SK-N-SH treated with all-trans-retinoic acid at 6 μM for 48 hours (cell line): ENCODE measurements at regions not wholly inside any gene's neighbourhood (a gene's known extent, or its start where the extent isn't known, plus 50 kb on each side); places are given as distances from the start of the nearest gene placed in this dataset.
A peak's percentile ranks its signal among the peaks of the same experiment; 100 is the strongest.

Experiments
- ATAC-seq: fragments of 200-7000 bp; cut with Tn5 transposase; 3 replicates; pipeline ENCODE4 v1.9.1; 2020; ENCODE audit warnings: mild to moderate bottlenecking, moderate library complexity
- ARNTL ChIP-seq: fragments of 450-650 bp; formaldehyde crosslinking; IDR thresholded peaks from 2 replicates; pipeline ENCODE4 v1.5.0; 2020; ENCODE audit warnings: low read depth, mild to moderate bottlenecking, moderate library complexity, borderline replicate concordance
- BACH2 ChIP-seq: fragments of 250-450 bp; sonication (Bioruptor Pico); IDR thresholded peaks from 2 replicates; pipeline ENCODE4 v1.9.0; 2021; ENCODE audit warnings: mild to moderate bottlenecking, borderline replicate concordance
- CSDC2 ChIP-seq: fragments of 250-450 bp; sonication (Bioruptor Pico); IDR thresholded peaks from 2 replicates; pipeline ENCODE4 v1.5.0; 2020; ENCODE audit warnings: mild to moderate bottlenecking, moderate library complexity
- ESRRG ChIP-seq: fragments of 250-450 bp; sonication (Bioruptor Pico); IDR thresholded peaks from 2 replicates; pipeline ENCODE4 v1.6.1; 2021; ENCODE audit warnings: mild to moderate bottlenecking
- GLIS3 ChIP-seq: fragments of 250-450 bp; sonication (Bioruptor Pico); IDR thresholded peaks from 2 replicates; pipeline ENCODE4 v1.5.0; 2020; ENCODE audit warnings: mild to moderate bottlenecking, moderate library complexity
- OSR1 ChIP-seq: fragments of 250-450 bp; sonication (Bioruptor Pico); IDR thresholded peaks from 2 replicates; pipeline ENCODE4 v1.8.0; 2022; ENCODE audit warnings: moderate library complexity, mild to moderate bottlenecking, inconsistent platforms
- PPARA ChIP-seq: fragments of 250-450 bp; sonication (Bioruptor Pico); IDR thresholded peaks from 2 replicates; pipeline ENCODE4 v1.5.0; 2020; ENCODE audit warnings: mild to moderate bottlenecking, borderline replicate concordance
- RARB ChIP-seq: fragments of 250-450 bp; sonication (Bioruptor Pico); IDR thresholded peaks from 2 replicates; pipeline ENCODE4 v1.8.0; 2021; ENCODE audit warnings: mild to moderate bottlenecking, moderate library complexity
- SNAI2 ChIP-seq: fragments of 250-450 bp; sonication (Bioruptor Pico); IDR thresholded peaks from 2 replicates; pipeline ENCODE4 v1.5.0; 2020; ENCODE audit warnings: mild to moderate bottlenecking, moderate library complexity
- TOX ChIP-seq: fragments of 250-450 bp; sonication (Bioruptor Pico); IDR thresholded peaks from 2 replicates; pipeline ENCODE4 v1.8.0; 2021; ENCODE audit warnings: mild to moderate bottlenecking, moderate library complexity, borderline replicate concordance
- ZC3H10 ChIP-seq: fragments of 250-450 bp; sonication (Bioruptor Pico); IDR thresholded peaks from 2 replicates; pipeline ENCODE4 v1.5.1; 2021; ENCODE audit warnings: mild to moderate bottlenecking, moderate library complexity
- ZFP3 ChIP-seq: fragments of 250-450 bp; sonication (Bioruptor Pico); IDR thresholded peaks from 2 replicates; pipeline ENCODE4 v1.5.0; 2020; ENCODE audit warnings: mild to moderate bottlenecking, moderate library complexity
- ZFP30 ChIP-seq: fragments of 450-650 bp; formaldehyde crosslinking; IDR thresholded peaks from 2 replicates; pipeline ENCODE4 v1.5.0; 2022; ENCODE audit warnings: mild to moderate bottlenecking, moderate library complexity
- ZNF565 ChIP-seq: fragments of 450-650 bp; formaldehyde crosslinking; conservative IDR thresholded peaks from 2 replicates; pipeline ENCODE4 v1.5.0; 2020; ENCODE audit warnings: low read depth, mild to moderate bottlenecking, moderate library complexity
- ZNF70 ChIP-seq: fragments of 450-650 bp; formaldehyde crosslinking; IDR thresholded peaks from 2 replicates; pipeline ENCODE4 v1.5.0; 2020; ENCODE audit warnings: mild to moderate bottlenecking, moderate library complexity
- ZNF8 ChIP-seq: fragments of 450-650 bp; formaldehyde crosslinking; IDR thresholded peaks from 2 replicates; pipeline ENCODE4 v1.5.0; 2020; ENCODE audit warnings: mild to moderate bottlenecking, moderate library complexity
- TF ChIP-seq, protein P1 (sequence below): fragments of 250-450 bp; sonication (Bioruptor Pico); IDR thresholded peaks from 2 replicates; pipeline ENCODE4 v1.5.1; 2020; ENCODE audit warnings: low read depth, mild to moderate bottlenecking, moderate library complexity
- TF ChIP-seq, protein P2 (sequence below): fragments of 250-450 bp; sonication (Bioruptor Pico); IDR thresholded peaks from 2 replicates; pipeline ENCODE4 v1.8.0; 2021; ENCODE audit warnings: low read depth, mild to moderate bottlenecking, moderate library complexity, borderline replicate concordance
- TF ChIP-seq, protein P3 (sequence below): fragments of 250-450 bp; sonication (Bioruptor Pico); IDR thresholded peaks from 2 replicates; pipeline ENCODE4 v1.5.0; 2020; ENCODE audit warnings: mild to moderate bottlenecking, moderate library complexity
- TF ChIP-seq, protein P4 (sequence below): fragments of 250-450 bp; sonication (Bioruptor Pico); IDR thresholded peaks from 2 replicates; pipeline ENCODE4 v1.5.1; 2021; ENCODE audit warnings: mild to moderate bottlenecking, moderate library complexity

DNA sequence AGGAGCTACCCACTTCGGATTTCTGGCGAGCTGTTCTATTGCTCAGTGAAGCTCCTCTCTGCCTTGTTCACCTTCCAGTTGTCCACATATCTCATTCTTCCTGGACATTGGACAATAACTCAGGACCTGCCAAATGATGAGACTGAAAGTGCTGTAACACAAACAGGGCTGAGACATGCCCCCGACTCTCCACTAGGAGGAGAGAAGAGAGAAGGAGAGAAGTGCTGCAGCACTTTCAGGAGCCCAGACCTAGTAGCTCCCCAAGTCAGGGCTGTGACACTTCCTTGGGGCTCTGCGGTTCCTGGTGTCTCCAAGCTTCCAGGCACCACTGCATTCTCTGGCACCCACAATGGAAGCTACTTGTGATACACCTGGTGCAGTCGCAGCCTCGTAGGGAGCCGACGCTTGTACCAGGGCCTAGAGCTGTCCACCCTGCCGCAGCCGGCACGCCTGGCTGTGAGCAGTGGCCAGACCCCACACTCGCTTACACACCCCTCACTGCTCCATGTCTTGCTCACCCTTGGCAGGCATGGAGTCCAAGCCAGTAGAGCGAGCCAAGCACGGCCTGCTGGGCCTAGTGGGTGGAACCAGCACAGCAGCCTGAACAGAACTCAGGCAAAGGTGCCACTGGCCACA lies 234.9 kb downstream of the TECRL start:
- ATAC-seq: no peak
- TF ChIP-seq ZFP3 (no peak), ZC3H10 (CRISPR knock-in tag) (no peak)

DNA sequence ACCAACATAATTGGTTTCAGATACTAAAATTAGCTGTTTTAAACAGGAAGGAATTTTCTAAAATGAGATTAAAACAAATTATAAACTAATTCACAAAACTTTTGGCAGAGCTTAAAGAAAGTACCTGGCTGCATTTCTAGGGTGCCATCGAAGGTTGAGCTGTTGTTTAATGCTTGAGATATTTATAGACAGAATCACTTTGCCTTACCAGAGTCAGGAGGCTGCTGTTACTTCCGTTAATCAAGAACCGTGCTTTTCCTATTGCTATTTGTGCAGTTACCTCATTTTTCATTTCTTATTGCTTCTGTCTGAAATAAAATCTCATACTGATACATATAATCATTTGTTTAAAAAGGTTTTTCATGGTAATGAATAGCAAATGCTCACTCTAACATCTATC lies 242.9 kb downstream of the TECRL start:
- TF ChIP-seq ZC3H10 (CRISPR knock-in tag) (no peak), ESRRG (CRISPR knock-in tag) (no peak), CSDC2 (CRISPR knock-in tag) (no peak), ZFP30 (CRISPR knock-in tag) (no peak), TOX (no peak), BACH2 (CRISPR knock-in tag) (no peak), ZFP3 (no peak), SNAI2 (CRISPR knock-in tag) (no peak), PPARA (CRISPR knock-in tag) (no peak)
- TF ChIP-seq, protein P1, sequence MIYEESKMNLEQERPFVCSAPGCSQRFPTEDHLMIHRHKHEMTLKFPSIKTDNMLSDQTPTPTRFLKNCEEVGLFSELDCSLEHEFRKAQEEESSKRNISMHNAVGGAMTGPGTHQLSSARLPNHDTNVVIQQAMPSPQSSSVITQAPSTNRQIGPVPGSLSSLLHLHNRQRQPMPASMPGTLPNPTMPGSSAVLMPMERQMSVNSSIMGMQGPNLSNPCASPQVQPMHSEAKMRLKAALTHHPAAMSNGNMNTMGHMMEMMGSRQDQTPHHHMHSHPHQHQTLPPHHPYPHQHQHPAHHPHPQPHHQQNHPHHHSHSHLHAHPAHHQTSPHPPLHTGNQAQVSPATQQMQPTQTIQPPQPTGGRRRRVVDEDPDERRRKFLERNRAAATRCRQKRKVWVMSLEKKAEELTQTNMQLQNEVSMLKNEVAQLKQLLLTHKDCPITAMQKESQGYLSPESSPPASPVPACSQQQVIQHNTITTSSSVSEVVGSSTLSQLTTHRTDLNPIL: no peak
- TF ChIP-seq, protein P2, sequence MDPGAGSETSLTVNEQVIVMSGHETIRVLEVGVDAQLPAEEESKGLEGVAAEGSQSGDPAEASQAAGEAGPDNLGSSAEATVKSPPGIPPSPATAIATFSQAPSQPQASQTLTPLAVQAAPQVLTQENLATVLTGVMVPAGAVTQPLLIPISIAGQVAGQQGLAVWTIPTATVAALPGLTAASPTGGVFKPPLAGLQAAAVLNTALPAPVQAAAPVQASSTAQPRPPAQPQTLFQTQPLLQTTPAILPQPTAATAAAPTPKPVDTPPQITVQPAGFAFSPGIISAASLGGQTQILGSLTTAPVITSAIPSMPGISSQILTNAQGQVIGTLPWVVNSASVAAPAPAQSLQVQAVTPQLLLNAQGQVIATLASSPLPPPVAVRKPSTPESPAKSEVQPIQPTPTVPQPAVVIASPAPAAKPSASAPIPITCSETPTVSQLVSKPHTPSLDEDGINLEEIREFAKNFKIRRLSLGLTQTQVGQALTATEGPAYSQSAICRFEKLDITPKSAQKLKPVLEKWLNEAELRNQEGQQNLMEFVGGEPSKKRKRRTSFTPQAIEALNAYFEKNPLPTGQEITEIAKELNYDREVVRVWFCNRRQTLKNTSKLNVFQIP (CRISPR knock-in tag): no peak
- TF ChIP-seq, protein P3, sequence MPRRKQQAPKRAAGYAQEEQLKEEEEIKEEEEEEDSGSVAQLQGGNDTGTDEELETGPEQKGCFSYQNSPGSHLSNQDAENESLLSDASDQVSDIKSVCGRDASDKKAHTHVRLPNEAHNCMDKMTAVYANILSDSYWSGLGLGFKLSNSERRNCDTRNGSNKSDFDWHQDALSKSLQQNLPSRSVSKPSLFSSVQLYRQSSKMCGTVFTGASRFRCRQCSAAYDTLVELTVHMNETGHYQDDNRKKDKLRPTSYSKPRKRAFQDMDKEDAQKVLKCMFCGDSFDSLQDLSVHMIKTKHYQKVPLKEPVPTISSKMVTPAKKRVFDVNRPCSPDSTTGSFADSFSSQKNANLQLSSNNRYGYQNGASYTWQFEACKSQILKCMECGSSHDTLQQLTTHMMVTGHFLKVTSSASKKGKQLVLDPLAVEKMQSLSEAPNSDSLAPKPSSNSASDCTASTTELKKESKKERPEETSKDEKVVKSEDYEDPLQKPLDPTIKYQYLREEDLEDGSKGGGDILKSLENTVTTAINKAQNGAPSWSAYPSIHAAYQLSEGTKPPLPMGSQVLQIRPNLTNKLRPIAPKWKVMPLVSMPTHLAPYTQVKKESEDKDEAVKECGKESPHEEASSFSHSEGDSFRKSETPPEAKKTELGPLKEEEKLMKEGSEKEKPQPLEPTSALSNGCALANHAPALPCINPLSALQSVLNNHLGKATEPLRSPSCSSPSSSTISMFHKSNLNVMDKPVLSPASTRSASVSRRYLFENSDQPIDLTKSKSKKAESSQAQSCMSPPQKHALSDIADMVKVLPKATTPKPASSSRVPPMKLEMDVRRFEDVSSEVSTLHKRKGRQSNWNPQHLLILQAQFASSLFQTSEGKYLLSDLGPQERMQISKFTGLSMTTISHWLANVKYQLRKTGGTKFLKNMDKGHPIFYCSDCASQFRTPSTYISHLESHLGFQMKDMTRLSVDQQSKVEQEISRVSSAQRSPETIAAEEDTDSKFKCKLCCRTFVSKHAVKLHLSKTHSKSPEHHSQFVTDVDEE (CRISPR knock-in tag): no peak
- TF ChIP-seq, protein P4, sequence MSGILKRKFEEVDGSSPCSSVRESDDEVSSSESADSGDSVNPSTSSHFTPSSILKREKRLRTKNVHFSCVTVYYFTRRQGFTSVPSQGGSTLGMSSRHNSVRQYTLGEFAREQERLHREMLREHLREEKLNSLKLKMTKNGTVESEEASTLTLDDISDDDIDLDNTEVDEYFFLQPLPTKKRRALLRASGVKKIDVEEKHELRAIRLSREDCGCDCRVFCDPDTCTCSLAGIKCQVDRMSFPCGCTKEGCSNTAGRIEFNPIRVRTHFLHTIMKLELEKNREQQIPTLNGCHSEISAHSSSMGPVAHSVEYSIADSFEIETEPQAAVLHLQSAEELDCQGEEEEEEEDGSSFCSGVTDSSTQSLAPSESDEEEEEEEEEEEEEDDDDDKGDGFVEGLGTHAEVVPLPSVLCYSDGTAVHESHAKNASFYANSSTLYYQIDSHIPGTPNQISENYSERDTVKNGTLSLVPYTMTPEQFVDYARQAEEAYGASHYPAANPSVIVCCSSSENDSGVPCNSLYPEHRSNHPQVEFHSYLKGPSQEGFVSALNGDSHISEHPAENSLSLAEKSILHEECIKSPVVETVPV (CRISPR knock-in tag): no peak
- TF ChIP-seq, all 23 proteins: peak for 0
- ATAC-seq: no peak

DNA sequence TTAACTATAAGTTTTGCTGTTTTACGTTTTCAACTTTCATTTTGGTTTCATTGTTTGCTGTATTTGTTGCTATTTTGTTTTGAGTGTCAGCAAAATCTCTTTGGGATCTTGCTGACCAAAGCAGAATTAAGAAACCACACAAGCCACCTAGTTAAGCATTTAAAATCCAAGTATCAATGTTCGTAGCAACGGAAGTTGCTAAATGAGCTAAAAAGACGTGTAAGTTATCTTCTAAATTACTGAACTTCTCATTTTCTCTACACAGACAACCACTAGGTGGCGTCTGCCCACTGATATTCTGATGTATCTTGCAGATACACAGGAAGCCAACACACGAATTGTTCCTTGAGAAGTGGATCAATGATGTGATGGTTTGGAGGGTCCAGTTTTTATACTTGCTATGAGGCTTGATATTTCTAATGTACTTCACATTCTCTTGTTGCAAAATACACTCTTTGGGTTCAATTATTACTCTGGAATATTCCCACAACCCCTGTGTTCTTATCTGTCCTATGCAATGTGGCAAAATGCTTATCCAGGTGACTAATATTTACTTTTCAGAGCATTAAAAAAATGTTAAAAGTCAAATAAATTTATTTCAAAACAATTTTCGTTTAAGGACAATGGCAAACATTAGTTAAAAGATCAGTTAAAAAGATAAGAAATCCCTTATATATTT lies 250.5 kb downstream of the TECRL start:
- ATAC-seq: peak; percentile 69
- TF ChIP-seq ARNTL (CRISPR knock-in tag): no peak
- TF ChIP-seq, protein P3 (CRISPR knock-in tag): no peak
- TF ChIP-seq OSR1: no peak
- no peak for TF ChIP-seq CSDC2 (CRISPR knock-in tag)
- TF ChIP-seq RARB (CRISPR knock-in tag): no peak
- TF ChIP-seq ZFP30 (CRISPR knock-in tag): no peak
- TF ChIP-seq ZNF8 (CRISPR knock-in tag): no peak
- no peak for TF ChIP-seq ZNF70 (CRISPR knock-in tag)
- no peak for TF ChIP-seq ZNF565
- no peak for TF ChIP-seq SNAI2 (CRISPR knock-in tag)
- TF ChIP-seq ESRRG (CRISPR knock-in tag): no peak
- no peak for TF ChIP-seq ZFP3
- no peak for TF ChIP-seq GLIS3
- TF ChIP-seq ZC3H10 (CRISPR knock-in tag): no peak
- no peak for TF ChIP-seq TOX
- TF ChIP-seq, protein P2 (CRISPR knock-in tag): no peak
- TF ChIP-seq, protein P4 (CRISPR knock-in tag): no peak
- no peak for TF ChIP-seq BACH2 (CRISPR knock-in tag)
- TF ChIP-seq, protein P1: no peak
